ENCODE measurements at regions not wholly inside any gene's neighbourhood (a gene's known extent, or its start where the extent isn't known, plus 50 kb on each side); places are given as distances from the start of the nearest gene placed in this dataset.
"Not testable (repeated sequence)": the region's sequence is repeated elsewhere in the genome, so short reads cannot be mapped to it uniquely, and the experiment has no call there.

- TF ChIP-seq, protein P1, sequence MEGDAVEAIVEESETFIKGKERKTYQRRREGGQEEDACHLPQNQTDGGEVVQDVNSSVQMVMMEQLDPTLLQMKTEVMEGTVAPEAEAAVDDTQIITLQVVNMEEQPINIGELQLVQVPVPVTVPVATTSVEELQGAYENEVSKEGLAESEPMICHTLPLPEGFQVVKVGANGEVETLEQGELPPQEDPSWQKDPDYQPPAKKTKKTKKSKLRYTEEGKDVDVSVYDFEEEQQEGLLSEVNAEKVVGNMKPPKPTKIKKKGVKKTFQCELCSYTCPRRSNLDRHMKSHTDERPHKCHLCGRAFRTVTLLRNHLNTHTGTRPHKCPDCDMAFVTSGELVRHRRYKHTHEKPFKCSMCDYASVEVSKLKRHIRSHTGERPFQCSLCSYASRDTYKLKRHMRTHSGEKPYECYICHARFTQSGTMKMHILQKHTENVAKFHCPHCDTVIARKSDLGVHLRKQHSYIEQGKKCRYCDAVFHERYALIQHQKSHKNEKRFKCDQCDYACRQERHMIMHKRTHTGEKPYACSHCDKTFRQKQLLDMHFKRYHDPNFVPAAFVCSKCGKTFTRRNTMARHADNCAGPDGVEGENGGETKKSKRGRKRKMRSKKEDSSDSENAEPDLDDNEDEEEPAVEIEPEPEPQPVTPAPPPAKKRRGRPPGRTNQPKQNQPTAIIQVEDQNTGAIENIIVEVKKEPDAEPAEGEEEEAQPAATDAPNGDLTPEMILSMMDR (IDR thresholded peaks at IDR 0.05; ENCODE audit: borderline replicate concordance, control extremely low read depth, extremely low read depth, insufficient read depth, missing control alignments): no peak
- in situ Hi-C loops (cut with MboI; ENCODE audit: low sequenced_read_pairs, unreplicated experiment): no loop called here
- DNase-seq (ENCODE audit: low spot score): no peak
Observed at GRCh38 chrX:129097668-129098067, 425.6 kb downstream of the SMARCA1 start.

- in situ Hi-C loops (cut with MboI; ENCODE audit: low sequenced_read_pairs, unreplicated experiment): no loop called here
- TF ChIP-seq, protein P1 (IDR thresholded peaks at IDR 0.05; ENCODE audit: borderline replicate concordance, control extremely low read depth, extremely low read depth, insufficient read depth, missing control alignments): no peak
- no peak for DNase-seq (ENCODE audit: low spot score)
Observed at GRCh38 chrX:129093706-129094105, 429.6 kb downstream of the SMARCA1 start.

GRCh38 chrX:129092757-129093156, 430.5 kb downstream of the SMARCA1 start:
- no peak for DNase-seq (ENCODE audit: low spot score)
- TF ChIP-seq, protein P1 (IDR thresholded peaks at IDR 0.05; ENCODE audit: borderline replicate concordance, control extremely low read depth, extremely low read depth, insufficient read depth, missing control alignments): no peak
- in situ Hi-C loops (cut with MboI; ENCODE audit: low sequenced_read_pairs, unreplicated experiment): no loop called here

DNA sequence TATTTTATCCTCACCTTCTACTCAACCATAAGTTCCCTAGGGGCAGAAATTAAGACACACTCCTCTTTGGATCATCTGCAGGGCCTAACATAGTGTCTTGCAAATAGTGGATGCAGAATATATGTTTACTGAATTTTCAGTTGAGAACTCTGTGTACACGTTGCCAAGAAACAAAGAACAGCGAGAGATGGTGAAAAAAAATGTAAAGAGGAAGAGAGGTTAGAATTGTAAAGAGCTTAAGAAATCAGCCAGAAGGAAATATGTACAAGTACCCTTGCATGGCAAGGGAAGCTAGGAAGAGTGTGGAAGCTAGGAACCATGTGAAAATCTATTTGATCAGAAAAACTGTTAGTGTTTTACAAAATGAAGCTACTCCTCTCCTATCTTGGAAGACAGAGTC, 431.0 kb downstream of the SMARCA1 start:
- DNase-seq (ENCODE audit: low spot score): no peak
- in situ Hi-C loops (cut with MboI; ENCODE audit: low sequenced_read_pairs, unreplicated experiment): no loop called here
- TF ChIP-seq, protein P1 (IDR thresholded peaks at IDR 0.05; ENCODE audit: borderline replicate concordance, control extremely low read depth, extremely low read depth, insufficient read depth, missing control alignments): no peak

DNA sequence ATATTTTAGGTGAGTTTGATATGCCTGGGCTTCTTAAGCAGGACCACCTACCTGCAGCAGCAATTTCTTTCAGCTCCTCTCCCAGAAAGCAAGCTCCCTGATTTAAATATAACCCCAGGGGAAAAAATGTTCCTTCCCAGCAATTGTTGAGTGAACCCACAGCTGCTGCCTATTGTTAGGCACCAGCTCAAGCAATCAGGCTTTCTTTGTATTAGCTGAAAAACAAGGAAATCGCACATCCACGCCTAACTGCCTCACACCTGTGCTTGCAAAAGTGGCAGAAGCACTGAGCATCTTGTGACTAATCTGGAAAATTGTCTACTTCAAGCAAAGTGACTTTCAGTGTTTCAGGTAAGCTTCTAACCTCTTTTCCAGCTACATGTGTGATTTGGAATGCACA, 432.2 kb downstream of the SMARCA1 start:
- in situ Hi-C loops (cut with MboI; ENCODE audit: low sequenced_read_pairs, unreplicated experiment): no loop called here
- no peak for DNase-seq (ENCODE audit: low spot score)
- TF ChIP-seq, protein P1 (IDR thresholded peaks at IDR 0.05; ENCODE audit: borderline replicate concordance, control extremely low read depth, extremely low read depth, insufficient read depth, missing control alignments): no peak

GRCh38 chrX:129086802-129087201, 436.5 kb downstream of the SMARCA1 start:
- in situ Hi-C loops (cut with MboI; ENCODE audit: low sequenced_read_pairs, unreplicated experiment): no loop called here
- TF ChIP-seq, protein P1 (IDR thresholded peaks at IDR 0.05; ENCODE audit: borderline replicate concordance, control extremely low read depth, extremely low read depth, insufficient read depth, missing control alignments): no peak
- DNase-seq (ENCODE audit: low spot score): no peak

DNA sequence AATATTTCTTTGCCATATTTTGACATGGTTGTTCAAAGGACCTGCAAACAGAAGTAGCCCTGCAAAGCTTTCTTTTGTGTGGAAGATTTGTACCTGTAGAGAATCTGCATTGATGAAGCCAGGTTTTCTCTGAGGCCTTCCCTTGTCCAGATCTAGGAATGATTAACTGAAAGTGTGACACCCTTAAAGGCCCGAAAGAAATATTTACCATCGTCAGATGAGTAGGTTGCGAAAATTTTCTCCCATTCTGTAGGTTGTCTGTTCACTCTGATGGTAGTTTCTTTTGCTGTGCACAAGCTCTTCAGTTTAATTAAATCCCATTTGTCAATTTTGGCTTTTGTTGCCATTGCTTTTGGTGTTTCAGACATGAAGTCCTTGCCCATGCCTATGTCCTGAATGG, 439.0 kb downstream of the SMARCA1 start:
- DNase-seq (ENCODE audit: low spot score); in situ Hi-C loops (cut with MboI; ENCODE audit: low sequenced_read_pairs, unreplicated experiment): not testable (repeated sequence)

Measured in GM13976 (cell line).